ENCODE measurements at regions not wholly inside any gene's neighbourhood (a gene's known extent, or its start where the extent isn't known, plus 50 kb on each side); places are given as distances from the start of the nearest gene placed in this dataset.

DNA sequence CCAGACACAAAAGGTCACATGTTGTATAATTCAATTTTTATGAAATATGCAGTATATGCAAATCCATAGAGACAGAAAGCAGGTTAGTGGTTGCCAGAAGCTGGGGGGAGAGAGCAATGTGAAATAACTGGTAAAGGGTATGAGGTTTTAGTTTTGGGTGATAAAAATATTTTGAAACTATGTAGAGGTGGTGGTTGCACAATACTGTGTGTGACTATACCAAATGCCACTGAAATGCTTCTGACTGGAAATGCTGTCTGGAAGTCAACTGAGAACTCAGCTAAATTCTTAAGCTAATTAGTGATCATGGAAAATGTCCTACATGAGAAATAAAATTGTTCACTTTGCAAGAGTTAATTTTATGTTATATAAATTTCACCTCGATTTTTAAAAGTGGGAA is 65.3 kb upstream of the RXFP2 start:
- TF ChIP-seq, protein P1, sequence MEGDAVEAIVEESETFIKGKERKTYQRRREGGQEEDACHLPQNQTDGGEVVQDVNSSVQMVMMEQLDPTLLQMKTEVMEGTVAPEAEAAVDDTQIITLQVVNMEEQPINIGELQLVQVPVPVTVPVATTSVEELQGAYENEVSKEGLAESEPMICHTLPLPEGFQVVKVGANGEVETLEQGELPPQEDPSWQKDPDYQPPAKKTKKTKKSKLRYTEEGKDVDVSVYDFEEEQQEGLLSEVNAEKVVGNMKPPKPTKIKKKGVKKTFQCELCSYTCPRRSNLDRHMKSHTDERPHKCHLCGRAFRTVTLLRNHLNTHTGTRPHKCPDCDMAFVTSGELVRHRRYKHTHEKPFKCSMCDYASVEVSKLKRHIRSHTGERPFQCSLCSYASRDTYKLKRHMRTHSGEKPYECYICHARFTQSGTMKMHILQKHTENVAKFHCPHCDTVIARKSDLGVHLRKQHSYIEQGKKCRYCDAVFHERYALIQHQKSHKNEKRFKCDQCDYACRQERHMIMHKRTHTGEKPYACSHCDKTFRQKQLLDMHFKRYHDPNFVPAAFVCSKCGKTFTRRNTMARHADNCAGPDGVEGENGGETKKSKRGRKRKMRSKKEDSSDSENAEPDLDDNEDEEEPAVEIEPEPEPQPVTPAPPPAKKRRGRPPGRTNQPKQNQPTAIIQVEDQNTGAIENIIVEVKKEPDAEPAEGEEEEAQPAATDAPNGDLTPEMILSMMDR (conservative IDR thresholded peaks at IDR 0.05; ENCODE audit: low read depth, low read length): no peak
- TF ChIP-seq EZH2phosphoT487 (IDR thresholded peaks at IDR 0.05; ENCODE audit: borderline replicate concordance, low read length): no peak
